Astrocyte of the cerebellum (primary cell): ENCODE measurements at regions not wholly inside any gene's neighbourhood (a gene's known extent, or its start where the extent isn't known, plus 50 kb on each side); places are given as distances from the start of the nearest gene placed in this dataset.
A peak's percentile ranks its signal among the peaks of the same experiment; 100 is the strongest.

ENCODE experiments used
- DNase-seq: peaks from one replicate; pipeline ENCODE4 v3.0.0-alpha.2; 2011; ENCODE audit warnings: low read depth
- H3K4me3 ChIP-seq: 2 replicates; pipeline ENCODE4 v1.5.1; 2011; ENCODE audit warnings: mild to moderate bottlenecking, low read depth, low read length, moderate library complexity
- CTCF ChIP-seq: IDR thresholded peaks from 2 replicates; pipeline ENCODE4 v1.5.1; 2012; ENCODE audit warnings: low read length, low read depth, moderate library complexity, mild to moderate bottlenecking; ENCODE audit errors: missing control alignments
- in situ Hi-C: cut with HindIII; loops from 2 replicates; pipeline ENCODE4 v1.10.0; 2017; ENCODE audit warnings: low sequenced_read_pairs

GRCh38 chr9:75743855-75744254 is 146.6 kb upstream of the PCSK5 start:
- TF ChIP-seq CTCF = no peak
- no peak for DNase-seq
- H3K4me3 ChIP-seq = no peak overlapping the region
- in situ Hi-C loops = no loop called here

- no peak for TF ChIP-seq CTCF
- in situ Hi-C loops = no loop called here
- DNase-seq = no peak
- H3K4me3 ChIP-seq = no peak overlapping the region
Observed at GRCh38 chr9:75754080-75754479, 136.4 kb upstream of the PCSK5 start.

GRCh38 chr9:75775166-75775565 is 115.3 kb upstream of the PCSK5 start:
- TF ChIP-seq CTCF = no peak
- in situ Hi-C loops = no loop called here
- no peak overlapping the region for H3K4me3 ChIP-seq
- no peak for DNase-seq

DNA sequence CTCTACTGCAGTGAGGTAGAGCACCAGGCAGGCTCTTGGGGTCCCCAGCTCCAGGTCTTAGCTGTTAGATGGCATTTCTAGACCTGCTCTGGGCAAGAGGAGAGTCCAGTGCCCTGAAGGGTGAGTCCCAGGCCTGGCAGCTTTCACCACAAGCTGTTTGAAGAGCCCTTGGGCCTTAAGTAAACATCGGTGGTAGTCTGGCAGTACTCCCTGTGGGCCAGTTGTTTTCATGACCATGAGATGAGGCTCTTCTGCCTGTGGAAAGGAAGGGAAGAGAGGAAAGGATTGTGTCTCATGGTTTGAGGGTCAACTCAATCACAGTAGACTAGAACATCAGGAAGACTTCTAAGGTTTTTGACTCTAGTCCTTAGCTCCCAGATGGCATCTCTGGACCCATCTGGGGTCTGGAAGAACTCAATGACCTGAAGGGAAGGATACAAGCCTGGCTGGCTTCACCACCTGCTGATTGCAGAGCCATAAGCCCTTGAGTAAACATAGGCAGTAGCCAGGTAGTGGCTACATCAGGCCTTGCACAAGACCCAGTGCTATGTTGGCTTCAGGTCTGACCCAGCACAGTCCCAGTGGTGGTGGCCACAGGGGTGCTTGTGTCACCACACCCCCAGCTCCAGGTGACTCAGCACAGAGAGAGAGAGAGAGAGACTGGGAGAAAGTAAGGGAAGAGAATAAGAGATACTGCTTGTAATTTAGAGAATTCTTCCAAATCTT is 114.3 kb upstream of the PCSK5 start:
- H3K4me3 ChIP-seq = no peak overlapping the region
- TF ChIP-seq CTCF = no peak
- in situ Hi-C loops = no loop called here
- DNase-seq = no peak

DNA sequence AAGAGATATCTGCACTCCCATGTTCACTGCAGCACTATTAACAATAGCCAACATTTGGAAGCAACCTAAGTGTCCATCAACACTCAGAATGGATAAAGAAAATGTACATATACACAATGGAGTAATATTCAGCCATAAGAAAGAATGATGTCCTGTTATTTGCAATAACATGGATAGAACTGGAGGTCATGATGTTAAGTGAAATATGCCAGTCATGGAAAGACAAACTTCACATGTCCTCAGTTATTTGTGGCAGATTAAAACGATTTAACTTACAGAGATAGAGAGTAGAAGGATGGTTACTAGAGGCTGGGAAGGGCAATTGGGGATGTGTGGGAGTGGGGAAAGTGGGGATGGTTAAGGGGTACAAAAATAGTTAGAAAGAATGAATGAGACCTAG is 110.3 kb upstream of the PCSK5 start:
- no peak for DNase-seq
- TF ChIP-seq CTCF = no peak
- no peak overlapping the region for H3K4me3 ChIP-seq
- in situ Hi-C loops = no loop called here

GRCh38 chr9:75788006-75788634 is 102.4 kb upstream of the PCSK5 start:
- in situ Hi-C loops = no loop called here
- peak; percentile 94 for DNase-seq
- TF ChIP-seq CTCF = no peak
- no peak overlapping the region for H3K4me3 ChIP-seq
